ENCODE measurements at regions not wholly inside any gene's neighbourhood (a gene's known extent, or its start where the extent isn't known, plus 50 kb on each side); places are given as distances from the start of the nearest gene placed in this dataset.
A peak's percentile ranks its signal among the peaks of the same experiment; 100 is the strongest.

GRCh38 chr10:3723766-3724165 is 61.2 kb downstream of the KLF6 start:
- WGBS, 2 donors (ENCODE audit: low coverage in 1 of 2): 83 to 84% methylated on average over 5 of the region's 5 CpGs
- no peak overlapping the region for H3K4me3 ChIP-seq
- TF ChIP-seq POLR2A (IDR thresholded peaks at IDR 0.05) (no peak), EP300 (IDR thresholded peaks at IDR 0.05; ENCODE audit: low read depth) (no peak), CTCF (IDR thresholded peaks at IDR 0.05) (no peak)
- intact Hi-C loops (cut with DNase I; ENCODE audit: low total_unique reads): no loop called here
- no peaks in the 10 kb centered on the region for H3K4me1 ChIP-seq
- in situ Hi-C loops (cut with MboI; ENCODE audit: low pct_ligation_motif_present in 1 of 4, low pct_unique_long_range_greater_than_20kb in 1 of 4, low sequenced_read_pairs in 3 of 4): no loop called here
- no peaks in the 10 kb centered on the region for H3K27me3 ChIP-seq
- H3K27ac ChIP-seq: no peak overlapping the region
- no peaks in the 10 kb centered on the region for H3K36me3 ChIP-seq
- no peak for DNase-seq
- no peaks in the 10 kb centered on the region for H3K9me3 ChIP-seq

- H3K36me3 ChIP-seq: no peaks in the 10 kb centered on the region
- intact Hi-C loops (cut with DNase I; ENCODE audit: low total_unique reads) (no loop called here), in situ Hi-C loops (cut with MboI; ENCODE audit: low pct_ligation_motif_present in 1 of 4, low pct_unique_long_range_greater_than_20kb in 1 of 4, low sequenced_read_pairs in 3 of 4) (no loop called here)
- TF ChIP-seq CTCF (IDR thresholded peaks at IDR 0.05) (no peak), POLR2AphosphoS5 (IDR thresholded peaks at IDR 0.05) (no peak), EP300 (IDR thresholded peaks at IDR 0.05; ENCODE audit: low read depth) (no peak), POLR2A (IDR thresholded peaks at IDR 0.05) (no peak)
- H3K4me1 ChIP-seq: no peaks in the 10 kb centered on the region
- 82 to 86% methylated on average over 4 to 8 of the region's 8 CpGs for WGBS, 2 donors (ENCODE audit: low coverage in 1 of 2)
- H3K27ac ChIP-seq: no peak overlapping the region
- no peaks in the 10 kb centered on the region for H3K9me3 ChIP-seq
- H3K27me3 ChIP-seq: no peaks in the 10 kb centered on the region
- H3K4me3 ChIP-seq: no peak overlapping the region
- peak; percentile 23 for DNase-seq
Measured at GRCh38 chr10:3720228-3721019, 64.6 kb downstream of the KLF6 start.

GRCh38 chr10:3719024-3719843 is 65.8 kb downstream of the KLF6 start:
- no peak for TF ChIP-seq POLR2AphosphoS5 (IDR thresholded peaks at IDR 0.05)
- no peak for TF ChIP-seq EP300 (IDR thresholded peaks at IDR 0.05; ENCODE audit: low read depth)
- Histone ChIP-seq H3K9me3 (no peaks in the 10 kb centered on the region), H3K27me3 (no peaks in the 10 kb centered on the region), H3K4me1 (no peaks in the 10 kb centered on the region), H3K36me3 (no peaks in the 10 kb centered on the region), H3K27ac (no peak overlapping the region), H3K4me3 (no peak overlapping the region)
- intact Hi-C loops (cut with DNase I; ENCODE audit: low total_unique reads): no loop called here
- DNase-seq: no peak
- in situ Hi-C loops (cut with MboI; ENCODE audit: low pct_ligation_motif_present in 1 of 4, low pct_unique_long_range_greater_than_20kb in 1 of 4, low sequenced_read_pairs in 3 of 4): no loop called here
- WGBS, 2 donors (ENCODE audit: low coverage in 1 of 2): 92 to 100% methylated on average over 2 to 17 of the region's 17 CpGs

- DNase-seq: no peak
- Histone ChIP-seq H3K27me3 (no peaks in the 10 kb centered on the region), H3K9me3 (peaks cover 0 to 4% of the 10 kb centered on the region in 2 donors), H3K4me1 (no peaks in the 10 kb centered on the region), H3K27ac (no peak overlapping the region), H3K4me3 (no peak overlapping the region), H3K36me3 (no peaks in the 10 kb centered on the region)
- intact Hi-C loops (cut with DNase I; ENCODE audit: low total_unique reads) (no loop called here), in situ Hi-C loops (cut with MboI; ENCODE audit: low pct_ligation_motif_present in 1 of 4, low pct_unique_long_range_greater_than_20kb in 1 of 4, low sequenced_read_pairs in 3 of 4) (no loop called here)
- 88 to 90% methylated on average over 3 to 9 of the region's 9 CpGs for WGBS, 2 donors (ENCODE audit: low coverage in 1 of 2)
- TF ChIP-seq POLR2AphosphoS5 (IDR thresholded peaks at IDR 0.05) (no peak), POLR2A (IDR thresholded peaks at IDR 0.05) (no peak), CTCF (IDR thresholded peaks at IDR 0.05) (no peak)
Measured at GRCh38 chr10:3716093-3716492, 68.9 kb downstream of the KLF6 start.

Measured in transverse colon (tissue), 4 donors.